ENCODE measurements at regions not wholly inside any gene's neighbourhood (a gene's known extent, or its start where the extent isn't known, plus 50 kb on each side); places are given as distances from the start of the nearest gene placed in this dataset.
"Not testable (repeated sequence)": the region's sequence is repeated elsewhere in the genome, so short reads cannot be mapped to it uniquely, and the experiment has no call there.

DNA sequence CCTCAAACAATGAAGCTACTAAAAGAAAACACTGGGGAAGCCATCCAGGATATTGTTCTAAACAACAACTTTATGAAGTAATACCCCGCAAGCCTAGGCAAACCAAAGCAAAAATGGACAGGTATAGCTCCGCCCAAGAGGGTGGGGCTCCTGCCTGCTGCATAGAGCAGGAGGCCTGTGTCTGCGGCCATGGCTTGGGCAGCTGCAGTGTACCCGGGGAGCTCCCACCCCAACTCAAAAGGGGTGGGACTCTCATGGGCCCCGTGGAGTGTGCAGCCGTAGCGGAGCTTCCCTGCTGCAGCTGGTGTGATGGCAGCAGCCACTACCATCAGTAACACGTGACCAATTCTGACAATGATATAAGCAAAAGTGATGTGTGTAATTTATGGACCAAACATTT lies 264.2 kb upstream of the KITLG start:
- TF ChIP-seq, protein P1, sequence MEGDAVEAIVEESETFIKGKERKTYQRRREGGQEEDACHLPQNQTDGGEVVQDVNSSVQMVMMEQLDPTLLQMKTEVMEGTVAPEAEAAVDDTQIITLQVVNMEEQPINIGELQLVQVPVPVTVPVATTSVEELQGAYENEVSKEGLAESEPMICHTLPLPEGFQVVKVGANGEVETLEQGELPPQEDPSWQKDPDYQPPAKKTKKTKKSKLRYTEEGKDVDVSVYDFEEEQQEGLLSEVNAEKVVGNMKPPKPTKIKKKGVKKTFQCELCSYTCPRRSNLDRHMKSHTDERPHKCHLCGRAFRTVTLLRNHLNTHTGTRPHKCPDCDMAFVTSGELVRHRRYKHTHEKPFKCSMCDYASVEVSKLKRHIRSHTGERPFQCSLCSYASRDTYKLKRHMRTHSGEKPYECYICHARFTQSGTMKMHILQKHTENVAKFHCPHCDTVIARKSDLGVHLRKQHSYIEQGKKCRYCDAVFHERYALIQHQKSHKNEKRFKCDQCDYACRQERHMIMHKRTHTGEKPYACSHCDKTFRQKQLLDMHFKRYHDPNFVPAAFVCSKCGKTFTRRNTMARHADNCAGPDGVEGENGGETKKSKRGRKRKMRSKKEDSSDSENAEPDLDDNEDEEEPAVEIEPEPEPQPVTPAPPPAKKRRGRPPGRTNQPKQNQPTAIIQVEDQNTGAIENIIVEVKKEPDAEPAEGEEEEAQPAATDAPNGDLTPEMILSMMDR (conservative IDR thresholded peaks at IDR 0.05; ENCODE audit: control insufficient read depth, insufficient read depth, low read depth, low read length), result no peak
- H3K4me3 ChIP-seq (ENCODE audit: control insufficient read depth, low read depth, low read length), result no peak overlapping the region
- no peak for DNase-seq (ENCODE audit: low read depth)

DNA sequence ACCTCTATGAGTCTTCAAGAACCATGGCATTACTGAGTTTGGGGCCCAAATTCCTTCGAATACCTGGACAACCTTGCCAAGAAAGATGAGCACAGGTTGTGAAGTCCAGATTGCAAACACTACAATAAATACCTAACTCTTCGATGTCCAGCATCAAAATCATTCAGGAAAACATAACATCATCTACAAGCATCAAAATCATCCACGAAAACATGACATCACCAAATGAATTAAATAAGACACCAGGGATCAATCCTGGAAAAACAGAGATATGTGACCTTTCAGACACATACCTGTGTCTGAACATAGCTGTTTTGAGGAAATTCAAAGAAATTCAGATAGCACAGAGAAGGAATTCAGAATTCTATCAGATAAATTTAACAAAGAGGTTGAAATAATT lies 262.0 kb upstream of the KITLG start:
- no peak overlapping the region for H3K4me3 ChIP-seq (ENCODE audit: control insufficient read depth, low read depth, low read length)
- DNase-seq (ENCODE audit: low read depth), result no peak
- TF ChIP-seq, protein P1 (conservative IDR thresholded peaks at IDR 0.05; ENCODE audit: control insufficient read depth, insufficient read depth, low read depth, low read length), result no peak

DNA sequence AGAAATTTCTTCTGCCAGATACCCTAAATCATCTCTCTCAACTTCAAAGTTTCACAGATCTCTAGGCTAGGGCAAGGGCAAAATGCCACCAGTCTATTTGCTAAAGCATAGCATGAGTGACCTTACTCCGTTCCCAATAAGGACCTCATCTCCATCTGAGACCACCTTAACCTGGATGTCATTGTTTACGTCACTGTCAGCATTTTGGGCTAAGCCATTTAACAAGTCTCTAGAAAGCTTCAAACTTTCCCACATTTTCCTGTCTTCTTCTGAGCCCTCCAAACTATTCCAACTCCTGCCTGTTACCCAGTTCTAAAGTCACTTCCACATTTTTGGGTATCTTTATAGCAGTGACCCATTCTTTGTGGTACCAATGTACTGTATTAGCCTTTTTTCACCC lies 259.2 kb upstream of the KITLG start:
- TF ChIP-seq, protein P1 (conservative IDR thresholded peaks at IDR 0.05; ENCODE audit: control insufficient read depth, insufficient read depth, low read depth, low read length), result no peak
- DNase-seq (ENCODE audit: low read depth), result no peak
- H3K4me3 ChIP-seq (ENCODE audit: control insufficient read depth, low read depth, low read length), result no peak overlapping the region

DNA sequence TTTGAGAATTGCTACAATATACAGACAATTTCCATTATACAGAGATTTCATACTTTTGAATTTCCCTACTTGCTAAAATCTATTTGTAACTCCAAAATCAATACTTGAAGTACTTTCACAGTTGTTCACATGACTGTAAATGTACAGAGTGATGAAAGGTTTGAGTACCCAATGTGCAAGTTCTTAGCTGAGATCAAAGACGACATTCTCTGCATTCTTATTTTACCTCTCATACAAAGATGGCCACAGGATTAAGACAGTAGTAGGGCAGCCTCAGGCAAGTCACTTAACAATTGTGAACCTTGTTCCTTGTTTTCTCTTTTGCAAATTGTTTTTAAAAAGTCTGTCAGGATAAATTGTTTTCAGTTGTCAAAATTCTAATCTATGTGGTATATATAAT lies 255.9 kb upstream of the KITLG start:
- no peak for DNase-seq (ENCODE audit: low read depth)
- TF ChIP-seq, protein P1 (conservative IDR thresholded peaks at IDR 0.05; ENCODE audit: control insufficient read depth, insufficient read depth, low read depth, low read length), result no peak
- no peak overlapping the region for H3K4me3 ChIP-seq (ENCODE audit: control insufficient read depth, low read depth, low read length)

DNA sequence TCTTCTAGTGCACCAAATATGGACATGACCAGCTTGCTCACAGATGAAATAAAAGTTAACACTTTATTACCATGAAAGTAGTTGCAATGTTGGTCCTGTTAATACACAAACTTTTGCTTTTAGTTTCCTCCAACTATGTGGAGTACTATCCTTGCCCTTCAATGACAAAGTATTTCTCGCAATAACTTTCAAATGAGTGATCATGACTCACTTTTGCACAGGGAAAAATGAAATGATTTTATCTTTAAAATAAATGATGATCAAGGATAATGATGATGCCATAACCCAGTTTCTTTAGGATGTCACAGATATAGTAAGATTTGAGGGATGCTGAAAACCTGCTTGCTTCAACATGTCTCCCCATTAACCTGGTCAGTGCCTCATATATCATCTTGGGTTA lies 254.0 kb upstream of the KITLG start:
- H3K4me3 ChIP-seq (ENCODE audit: control insufficient read depth, low read depth, low read length), result no peak overlapping the region
- DNase-seq (ENCODE audit: low read depth), result peak; percentile 11
- TF ChIP-seq, protein P1 (conservative IDR thresholded peaks at IDR 0.05; ENCODE audit: control insufficient read depth, insufficient read depth, low read depth, low read length), result no peak

DNA sequence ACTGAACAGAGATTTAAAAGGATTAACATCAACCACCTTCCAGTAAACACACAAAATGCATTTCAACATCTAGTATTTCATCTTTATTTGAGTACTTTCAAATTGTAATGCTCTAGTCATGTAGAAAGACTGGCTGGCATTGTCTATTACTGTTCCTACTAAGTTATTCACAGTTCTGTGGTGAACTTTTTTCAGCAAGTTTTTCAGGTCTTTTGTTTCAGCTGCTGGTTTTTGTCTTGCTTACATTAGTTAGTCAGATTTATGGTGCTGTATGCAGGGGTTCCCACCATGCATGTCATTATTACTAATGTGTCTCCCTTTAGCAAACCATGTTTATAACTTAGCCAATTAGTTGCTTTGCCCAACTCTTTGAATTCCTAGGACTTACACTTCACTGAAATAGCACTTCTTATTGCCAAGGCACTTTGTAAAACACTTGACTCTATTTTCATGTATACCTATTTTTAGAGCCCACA lies 253.4 kb upstream of the KITLG start:
- TF ChIP-seq, protein P1 (conservative IDR thresholded peaks at IDR 0.05; ENCODE audit: control insufficient read depth, insufficient read depth, low read depth, low read length), result no peak
- DNase-seq (ENCODE audit: low read depth), result no peak
- H3K4me3 ChIP-seq (ENCODE audit: control insufficient read depth, low read depth, low read length), result no peak overlapping the region

DNA sequence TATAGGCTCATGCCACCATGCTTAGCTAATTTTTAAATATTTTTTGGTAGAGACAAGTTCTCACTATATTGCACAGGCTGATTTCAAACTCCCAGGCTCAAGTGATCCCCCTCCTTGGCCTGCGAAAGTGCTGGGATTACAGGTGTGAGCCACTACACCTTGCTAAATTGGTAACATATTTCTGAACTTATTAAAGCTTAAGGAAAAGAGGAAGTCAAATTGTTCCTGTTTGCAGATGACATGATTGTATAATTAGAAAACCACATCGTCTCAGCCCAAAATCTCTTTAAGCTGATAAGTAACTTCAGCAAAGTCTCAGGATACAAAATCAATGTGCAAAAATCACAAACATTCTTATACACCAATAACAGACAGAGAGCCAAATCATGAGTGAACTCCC lies 248.3 kb upstream of the KITLG start:
- DNase-seq (ENCODE audit: low read depth), result not testable (repeated sequence)

More for the DNA sequence above, 248.3 kb upstream of the KITLG start:
- H3K4me3 ChIP-seq (ENCODE audit: control insufficient read depth, low read depth, low read length), result not testable (repeated sequence)

Measured in fibroblast of mammary gland (primary cell).